ENCODE measurements at regions not wholly inside any gene's neighbourhood (a gene's known extent, or its start where the extent isn't known, plus 50 kb on each side); places are given as distances from the start of the nearest gene placed in this dataset.
A peak's percentile ranks its signal among the peaks of the same experiment; 100 is the strongest.
"Not testable (repeated sequence)": the region's sequence is repeated elsewhere in the genome, so short reads cannot be mapped to it uniquely, and the experiment has no call there.

DNA sequence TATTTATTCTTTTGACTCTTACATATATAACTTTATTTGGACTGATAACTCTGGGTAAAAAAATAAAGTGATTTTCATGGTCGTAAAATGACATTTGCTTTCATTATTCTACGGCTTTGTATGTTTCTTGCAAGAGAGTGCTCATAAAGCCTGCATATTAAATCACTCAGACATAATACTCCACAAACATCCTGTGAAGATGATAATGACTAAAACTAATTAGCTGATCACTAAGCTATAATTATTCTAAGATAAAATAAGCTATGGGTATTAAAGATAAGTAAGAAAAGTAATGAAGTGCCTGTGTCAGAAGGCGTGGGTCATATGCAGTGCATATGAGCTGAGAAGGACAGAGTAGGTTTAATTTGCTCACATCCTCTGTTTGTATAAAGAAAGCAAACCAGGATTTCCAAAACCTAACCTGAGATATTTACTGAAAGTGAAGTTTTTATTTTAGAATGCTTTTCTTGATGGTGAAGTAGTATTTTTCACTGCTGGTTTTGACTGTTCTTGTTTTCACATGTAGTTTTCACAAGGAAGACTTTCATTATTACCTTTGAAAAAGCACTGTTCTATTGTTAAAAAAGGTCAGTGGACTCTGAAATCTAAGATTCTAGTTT is 278.8 kb downstream of the AMY1C start:
- no peak for DNase-seq

DNA sequence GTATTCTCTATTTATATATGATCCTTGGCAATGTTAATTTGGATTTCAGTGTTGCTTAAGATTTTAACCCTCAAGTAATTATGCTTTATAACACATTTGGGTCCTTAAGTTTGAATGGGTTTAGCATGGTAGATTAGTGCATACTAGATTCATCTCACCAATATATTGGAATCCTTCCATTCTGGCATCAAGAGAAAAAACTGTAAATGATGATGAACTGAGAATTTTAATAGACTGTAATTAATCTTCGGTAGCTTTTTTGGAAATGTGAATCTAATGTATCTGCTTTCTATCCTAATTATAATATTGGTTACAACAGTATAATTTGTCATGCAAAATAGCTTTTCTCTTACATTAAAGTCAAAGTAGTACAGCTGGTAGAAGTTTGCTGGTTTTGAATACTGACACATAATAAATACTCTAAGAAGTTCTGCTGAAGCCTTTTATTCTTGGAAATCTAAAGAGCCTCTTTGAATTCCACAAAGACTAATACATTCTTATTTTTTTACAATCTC is 279.8 kb downstream of the AMY1C start:
- no peak for DNase-seq

DNA sequence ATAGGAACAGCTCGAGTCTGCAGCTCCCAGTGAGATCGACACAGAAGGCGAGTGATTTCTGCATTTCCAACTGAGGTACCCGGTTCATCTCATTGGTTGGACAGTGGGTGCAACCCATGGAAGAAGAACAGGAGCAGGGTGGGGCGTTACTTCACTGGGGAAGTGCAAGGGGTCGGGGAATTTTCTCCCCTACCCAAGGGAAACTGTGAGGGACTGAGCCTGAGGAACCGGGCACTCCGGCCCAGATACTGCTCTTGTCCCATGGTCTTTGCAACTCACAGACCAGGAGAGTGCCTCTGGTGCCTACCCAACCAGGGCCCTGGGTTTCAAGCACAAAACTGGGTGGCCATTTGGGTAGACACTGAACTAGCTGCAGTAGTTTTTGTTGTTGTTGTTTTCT is 307.1 kb downstream of the AMY1C start:
- DNase-seq: no peak

DNA sequence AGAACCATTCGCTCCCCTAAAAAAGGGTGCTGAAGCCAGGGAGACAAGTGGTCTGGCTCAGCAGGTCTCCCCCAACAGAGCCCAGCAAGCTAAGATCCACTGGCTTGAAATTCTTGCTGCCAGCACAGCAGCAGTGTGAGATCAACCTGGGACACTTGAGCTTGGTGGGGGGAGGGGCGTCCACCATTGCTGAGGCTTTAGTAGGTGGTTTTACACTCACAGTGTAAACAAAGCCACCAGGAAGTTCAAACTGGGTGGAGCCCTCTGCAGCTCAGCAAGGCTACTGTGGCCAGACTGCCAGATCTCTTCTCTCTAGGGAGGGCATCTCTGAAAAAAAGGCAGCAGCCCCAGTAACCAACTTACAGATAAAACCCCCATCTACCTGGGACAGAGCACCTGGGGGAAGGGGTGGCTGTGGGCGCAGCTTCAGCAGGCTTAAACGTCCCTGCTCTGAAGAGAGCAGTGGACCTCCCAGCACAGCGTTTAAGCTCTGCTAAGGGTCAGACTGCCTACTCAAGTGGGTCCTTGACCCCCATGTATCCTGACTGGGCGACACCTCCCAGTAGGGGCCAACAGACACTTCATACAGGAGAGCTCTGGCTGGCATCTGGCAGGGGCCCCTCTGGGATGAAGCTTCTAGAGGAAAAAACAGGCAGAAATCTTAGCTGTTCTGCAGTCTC is 307.7 kb downstream of the AMY1C start:
- DNase-seq: not testable (repeated sequence)

DNA sequence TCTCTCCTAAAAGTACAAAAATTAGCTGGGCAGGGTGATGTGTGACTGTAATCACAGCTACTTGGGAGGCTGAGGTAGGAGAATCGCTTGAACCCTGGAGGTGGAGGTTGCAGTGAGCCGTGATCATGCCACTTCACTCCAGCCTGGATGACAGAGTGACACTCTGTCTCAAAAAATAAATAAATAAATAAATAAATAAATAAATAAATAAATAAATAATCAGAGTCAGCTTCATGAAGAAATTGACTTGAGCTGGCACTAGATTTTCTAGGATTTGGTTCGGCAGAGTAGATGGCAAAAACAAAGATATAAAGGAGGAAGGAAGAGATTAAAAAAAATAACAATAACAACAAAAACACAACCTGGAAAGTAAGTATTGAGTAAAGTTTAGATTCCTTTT is 311.9 kb downstream of the AMY1C start:
- DNase-seq: not testable (repeated sequence)

DNA sequence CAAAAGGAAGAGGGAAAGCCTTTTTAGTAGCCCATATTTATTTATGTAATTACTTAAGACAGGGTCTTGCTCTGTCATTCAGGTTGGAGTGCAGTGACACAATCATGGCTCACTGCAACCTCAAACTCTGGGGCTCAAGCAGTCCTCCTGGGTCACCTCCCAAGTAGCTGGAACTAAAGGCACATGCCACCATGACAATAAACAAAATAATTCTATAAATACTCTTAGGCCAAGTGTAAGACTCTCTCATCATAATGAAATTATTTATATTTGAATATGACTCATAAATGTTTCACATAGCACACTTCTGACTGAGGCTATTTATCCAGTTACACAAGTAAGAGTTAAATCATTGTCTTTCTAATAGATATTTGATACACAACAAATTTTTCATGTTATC is 314.7 kb downstream of the AMY1C start:
- DNase-seq: no peak

DNA sequence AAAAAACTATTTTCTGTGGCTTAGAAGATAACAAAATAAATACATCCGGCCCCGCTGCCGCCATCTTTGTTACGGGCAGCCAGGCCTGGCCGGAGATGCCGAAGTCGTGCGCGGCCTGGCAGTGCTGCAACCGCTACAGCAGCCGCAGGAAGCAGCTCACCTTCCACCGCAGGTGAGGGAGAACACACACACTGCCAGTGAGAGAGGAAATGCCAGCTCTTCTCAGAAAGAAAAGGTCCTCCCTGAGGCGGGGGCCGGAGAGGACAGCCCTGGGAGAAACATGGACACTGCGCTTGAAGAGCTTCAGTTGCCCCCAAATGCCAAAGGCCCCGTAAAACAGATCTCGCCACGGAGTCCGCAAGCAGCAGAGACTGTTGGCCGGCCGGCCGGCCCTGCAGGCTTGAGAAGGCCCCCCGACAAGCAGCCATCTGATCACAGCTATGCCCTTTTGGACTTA is 323.2 kb downstream of the AMY1C start:
- DNase-seq: no peak

DNA sequence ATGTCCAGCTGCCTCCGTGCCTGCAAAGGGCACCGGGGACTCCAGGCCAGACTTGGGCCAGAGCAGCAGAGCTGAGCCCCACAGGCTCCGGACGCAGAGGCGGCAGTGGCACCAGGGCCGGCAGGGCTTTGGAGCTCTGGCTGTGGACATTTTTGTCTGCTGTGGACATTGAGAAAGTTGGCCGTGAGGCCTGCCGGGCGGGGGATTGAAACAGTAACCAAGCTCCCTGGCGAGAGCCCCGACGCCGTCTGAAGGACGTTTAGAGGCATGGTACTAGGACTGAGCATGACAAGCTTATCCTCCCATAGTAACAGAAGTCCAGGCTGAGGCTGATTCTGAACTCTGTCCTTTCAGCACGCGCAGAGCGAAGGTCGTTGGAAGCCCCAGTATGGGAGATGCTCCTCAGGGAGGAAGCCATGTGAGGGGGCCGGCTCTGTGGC is 323.8 kb downstream of the AMY1C start:
- no peak for DNase-seq

DNA sequence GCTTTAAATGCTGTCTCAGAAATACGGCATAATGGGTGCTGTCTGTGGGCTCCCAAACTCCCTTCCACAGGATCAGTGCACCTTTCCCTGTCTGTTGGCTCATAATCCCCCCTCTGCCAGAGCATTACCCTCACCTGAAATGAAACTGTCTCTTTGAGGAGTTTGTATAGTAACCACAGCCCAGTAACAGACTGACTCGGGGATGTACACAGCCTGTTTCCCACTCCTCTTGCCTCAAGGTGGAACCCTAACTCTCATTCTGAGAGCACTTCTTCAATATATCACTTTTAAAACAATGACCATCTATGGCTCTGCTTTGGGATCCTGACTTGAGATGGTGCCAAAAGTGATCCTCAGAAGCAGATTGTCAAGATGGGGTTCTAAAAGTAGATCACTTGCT is 332.5 kb downstream of the AMY1C start:
- DNase-seq: no peak

DNA sequence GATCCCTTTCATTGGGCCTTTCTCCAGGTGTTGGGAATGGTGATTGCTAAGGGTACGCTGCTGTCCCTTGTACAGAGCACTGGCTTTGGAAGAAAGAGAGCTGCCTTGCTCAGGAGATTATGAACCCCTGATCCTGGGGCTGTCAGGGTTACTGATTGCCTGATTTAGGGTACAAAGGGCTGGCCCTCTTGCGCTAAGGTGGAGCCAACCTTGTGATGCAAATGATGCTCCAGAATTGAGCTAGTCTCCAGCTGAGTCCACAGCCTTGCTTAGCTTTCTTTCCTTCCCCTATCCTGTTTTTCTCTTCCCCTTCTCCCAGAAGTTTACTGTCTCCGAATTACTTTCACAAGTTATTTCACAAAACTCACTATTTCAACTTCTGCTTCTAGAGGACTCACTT is 334.7 kb downstream of the AMY1C start:
- DNase-seq: no peak

DNA sequence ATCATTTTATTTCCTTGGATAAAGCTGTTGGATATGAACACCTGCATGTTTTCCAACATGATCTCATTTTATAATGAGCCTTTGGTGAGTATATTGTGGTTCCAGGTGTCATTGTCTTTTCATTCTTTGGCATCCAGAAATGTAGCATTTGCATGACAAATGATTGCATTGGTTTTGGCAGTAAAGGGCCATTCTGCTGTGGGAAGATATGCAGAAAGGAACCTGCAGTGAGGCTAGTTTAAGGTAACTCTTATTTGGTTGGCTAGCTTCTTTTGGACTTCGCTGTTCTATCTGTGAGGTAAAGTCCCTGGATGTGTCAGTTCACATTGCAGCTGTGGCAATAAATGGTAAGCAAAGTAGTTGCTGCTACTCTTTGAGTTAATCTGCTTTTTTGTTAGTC is 343.0 kb downstream of the AMY1C start:
- DNase-seq: no peak

DNA sequence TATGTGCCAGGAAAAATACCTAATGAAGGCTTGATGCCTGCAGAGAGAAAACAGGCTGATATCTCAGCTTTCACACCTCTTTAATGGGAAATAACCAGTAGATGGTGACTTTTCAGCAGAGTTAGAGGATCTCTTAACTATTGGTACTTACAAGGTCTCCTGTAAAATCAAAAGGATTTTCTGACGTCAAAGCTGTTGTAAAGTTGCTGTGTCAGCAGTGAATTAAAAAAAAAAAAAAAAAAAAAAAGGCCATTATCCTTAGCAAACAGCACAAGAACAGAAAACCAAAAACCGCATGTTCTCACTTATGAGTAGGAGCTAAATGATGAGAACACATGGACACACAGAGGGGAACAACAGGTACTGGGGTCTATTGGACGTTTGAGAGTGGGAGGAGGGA is 349.1 kb downstream of the AMY1C start:
- DNase-seq: no peak

DNA sequence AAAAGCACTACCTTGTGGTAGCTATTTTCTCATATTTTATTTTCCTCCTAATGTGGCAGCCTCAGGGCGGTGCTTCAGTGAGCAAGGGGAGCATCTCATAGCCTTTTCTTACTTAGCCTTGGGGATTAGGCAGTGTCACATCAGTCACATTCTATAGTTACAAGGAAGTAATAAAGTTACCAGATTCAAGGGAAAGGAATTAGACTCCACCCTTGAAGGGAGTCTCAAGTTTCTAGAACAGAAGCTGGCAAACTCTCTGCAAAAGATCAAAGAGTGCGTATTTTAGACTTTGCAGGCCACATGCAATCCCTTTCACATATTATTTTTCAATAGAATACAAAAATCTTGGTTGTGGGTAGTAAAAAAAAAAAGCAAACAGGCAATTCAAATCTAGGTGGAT is 350.4 kb downstream of the AMY1C start:
- DNase-seq: no peak

DNA sequence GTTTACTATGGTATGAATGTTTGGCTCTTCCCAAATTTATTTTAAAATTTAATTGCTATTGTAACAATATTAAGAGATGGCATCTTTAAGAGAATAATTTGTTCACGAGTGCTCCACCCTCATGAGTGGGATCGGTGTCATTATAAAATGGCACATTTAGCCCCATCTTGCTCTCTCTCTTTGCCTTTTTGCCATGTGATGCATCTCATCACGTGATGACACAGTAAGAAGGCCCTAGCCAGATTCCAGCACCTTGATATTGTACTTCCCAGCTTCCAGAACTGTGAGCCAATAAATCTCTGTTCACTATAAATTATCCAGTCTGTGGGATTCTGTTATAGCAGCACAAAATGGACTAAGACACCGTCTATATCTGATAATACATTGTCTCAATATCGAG is 355.8 kb downstream of the AMY1C start:
- DNase-seq: no peak

DNA sequence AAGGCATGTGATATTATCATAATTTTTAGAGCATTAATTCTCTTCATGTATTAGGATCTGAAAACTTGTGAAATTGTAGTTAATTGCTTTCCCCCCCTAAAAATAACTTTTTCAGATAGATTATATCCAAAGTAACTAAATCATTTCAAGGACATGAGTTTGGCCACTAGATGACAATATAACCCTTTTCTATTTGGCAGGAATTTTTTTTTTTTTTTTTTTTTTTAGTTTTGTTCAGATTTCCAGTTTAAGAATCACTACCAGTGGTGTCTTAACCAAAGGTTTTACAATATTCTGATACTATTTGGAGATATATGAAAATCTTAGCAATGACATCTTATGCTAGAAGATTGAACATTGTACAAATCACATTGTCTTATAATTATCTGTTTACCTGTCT is 370.8 kb downstream of the AMY1C start:
- no peak for DNase-seq

DNA sequence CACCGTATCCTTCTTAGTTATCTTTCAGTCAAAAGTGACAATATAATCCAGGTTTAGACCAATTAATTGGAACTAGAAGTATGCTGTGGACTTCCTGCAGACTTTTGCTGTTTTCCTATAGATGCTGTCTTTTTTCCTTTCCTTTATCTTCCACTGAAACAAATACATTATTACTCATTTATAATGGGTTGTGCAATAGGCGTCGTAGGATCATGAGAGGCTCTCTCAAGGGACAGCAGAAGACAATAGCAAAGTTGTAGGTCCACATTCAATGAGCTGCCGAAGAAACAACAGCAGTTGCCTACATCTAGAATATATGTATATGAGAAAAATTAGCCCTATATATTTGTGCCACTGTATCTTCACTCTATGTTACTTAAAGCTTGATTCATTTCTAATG is 371.6 kb downstream of the AMY1C start:
- no peak for DNase-seq

DNA sequence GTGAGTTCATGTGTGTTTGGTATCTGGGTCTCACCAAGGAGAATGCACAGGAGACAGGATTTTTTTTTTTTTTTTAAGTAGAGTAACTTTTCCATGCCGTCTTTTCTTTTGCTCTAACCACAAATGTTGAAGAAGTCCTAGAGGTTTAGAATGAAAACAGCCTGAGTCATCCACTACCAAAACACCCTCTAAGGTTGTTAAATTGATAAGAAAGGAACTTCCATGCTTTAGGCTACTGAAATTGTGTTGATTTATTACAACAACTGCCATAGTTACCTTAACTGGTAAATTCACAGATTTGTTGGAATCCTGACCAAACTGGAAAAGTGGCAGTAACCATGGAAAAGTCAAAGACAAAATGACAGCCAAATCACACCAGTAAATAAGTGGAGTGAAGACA is 375.6 kb downstream of the AMY1C start:
- no peak for DNase-seq

DNA sequence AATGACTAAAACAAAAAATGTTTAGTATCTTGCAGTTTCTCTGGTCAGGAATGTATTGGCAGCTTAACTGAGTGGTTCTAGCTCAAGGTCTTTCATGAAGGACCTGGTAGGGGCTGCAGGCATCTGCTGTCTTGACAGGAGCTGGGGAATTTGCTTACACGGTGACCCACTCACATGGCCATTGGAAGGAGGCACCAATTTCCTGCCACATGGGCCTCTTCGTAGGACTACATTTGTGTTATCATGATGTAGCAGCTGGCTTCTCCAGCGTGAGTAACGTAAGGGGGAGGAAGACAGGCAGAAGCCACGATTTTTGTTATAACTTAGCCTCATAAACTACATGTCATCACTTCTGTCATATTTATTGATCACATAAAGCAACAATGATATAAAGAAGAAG is 376.3 kb downstream of the AMY1C start:
- DNase-seq: no peak

DNA sequence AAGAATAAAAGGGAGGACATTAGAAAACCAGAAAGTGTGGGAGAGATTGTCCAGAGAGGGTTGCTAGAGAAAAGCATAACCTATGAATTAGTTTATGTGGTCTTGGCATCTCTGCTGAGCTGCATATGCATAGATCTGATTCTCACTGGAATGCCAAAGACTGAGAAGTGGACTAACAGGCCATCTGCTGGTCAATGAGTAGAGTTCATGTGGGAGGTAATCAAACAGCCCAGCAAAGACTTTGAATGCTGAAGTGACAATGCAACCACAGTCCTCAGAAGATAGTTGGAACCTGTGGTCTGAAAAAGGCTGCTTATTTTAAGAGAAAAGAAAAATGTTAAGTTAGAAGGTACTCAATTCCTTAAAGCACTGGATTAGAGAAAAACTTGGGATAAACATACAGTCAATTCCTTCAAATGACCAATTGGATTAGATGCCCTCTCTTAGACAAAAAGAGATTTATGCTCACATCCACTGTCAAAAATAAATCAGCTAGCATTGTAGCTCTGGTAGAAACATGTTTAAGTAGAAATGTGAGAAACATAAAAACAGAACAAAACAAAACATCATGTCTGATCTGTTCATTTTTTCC is 382.8 kb downstream of the AMY1C start:
- peak; percentile 10 for DNase-seq

DNA sequence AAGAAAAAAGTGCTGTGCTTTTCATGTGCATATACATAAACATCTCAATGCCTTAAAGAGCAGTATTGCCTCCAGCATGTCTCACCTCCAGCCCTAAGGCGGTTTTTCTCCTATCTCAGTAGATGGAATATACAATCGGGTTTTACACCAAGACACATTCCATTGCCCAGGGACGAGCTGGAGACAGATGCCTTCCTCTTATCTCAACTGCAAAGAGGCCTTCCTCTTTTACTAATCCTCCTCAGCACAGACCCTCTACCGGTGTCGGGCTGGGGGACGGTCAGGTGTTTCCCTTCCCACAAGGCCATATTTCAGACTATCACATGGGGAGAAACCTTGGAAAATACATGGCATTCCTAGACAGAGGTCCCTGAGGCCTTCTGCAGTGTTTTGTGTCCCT is 385.3 kb downstream of the AMY1C start:
- DNase-seq: not testable (repeated sequence)

DNA sequence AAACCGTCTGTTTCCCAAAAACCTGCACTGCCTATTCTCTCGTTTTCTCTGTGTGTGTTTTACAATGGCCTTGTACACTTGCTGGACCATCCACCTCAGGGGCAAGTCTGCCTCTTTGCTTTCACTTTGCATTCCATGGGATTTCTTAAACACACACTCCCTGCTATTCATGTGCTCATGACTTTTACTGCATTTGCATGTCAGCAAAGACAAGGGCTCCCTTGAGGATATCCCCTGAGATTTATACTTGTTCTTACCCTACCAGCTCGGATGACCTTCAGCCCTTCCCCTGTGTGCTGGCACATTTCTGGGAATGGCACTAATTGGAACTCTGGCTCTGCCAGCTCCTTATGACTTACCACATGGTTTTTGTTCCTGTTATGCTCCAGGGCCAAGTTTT is 386.9 kb downstream of the AMY1C start:
- DNase-seq: no peak

DNA sequence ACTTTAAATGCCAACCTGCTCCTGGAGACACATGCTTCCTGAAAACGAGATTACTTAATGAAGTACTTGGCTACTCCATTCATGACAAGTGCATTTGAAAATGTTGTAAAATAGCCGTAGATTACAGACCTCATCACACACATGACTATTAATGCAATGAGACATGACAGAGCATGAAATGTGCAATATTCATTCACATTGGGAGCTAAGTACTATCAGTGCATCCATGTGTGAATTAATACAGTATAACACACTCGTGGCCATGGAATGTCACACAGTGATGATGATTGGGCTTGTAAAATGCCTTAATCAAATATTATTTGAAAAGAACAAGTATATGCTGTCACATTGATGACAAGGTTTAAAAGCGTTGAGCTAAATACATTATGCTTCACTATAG is 407.0 kb downstream of the AMY1C start:
- peak; percentile 56 for DNase-seq

DNA sequence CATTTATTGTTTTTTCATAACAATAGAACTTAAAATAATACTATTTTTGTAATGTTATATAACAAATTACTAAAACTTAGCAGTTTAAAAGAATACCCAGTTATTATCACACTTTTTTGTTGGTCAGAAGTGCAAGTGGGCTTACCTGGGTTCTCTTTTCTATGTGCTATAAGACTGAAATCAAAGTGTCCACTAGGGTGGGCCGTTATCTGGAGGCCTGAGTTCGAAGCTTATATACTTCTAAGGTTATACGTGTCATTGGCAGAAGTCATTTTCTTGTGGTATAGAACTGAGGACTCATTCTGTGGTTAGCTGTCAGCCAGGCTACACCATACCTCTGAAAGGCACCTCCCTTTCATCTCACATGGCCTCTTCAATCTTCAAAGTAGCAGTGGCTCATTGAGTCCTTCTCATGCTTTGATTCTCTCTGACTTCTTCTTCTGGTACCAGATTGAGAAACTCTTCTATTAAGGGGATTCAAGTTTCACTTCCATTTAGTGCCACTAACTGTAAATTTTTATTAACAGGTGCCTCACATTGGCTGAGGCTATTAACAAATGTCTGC is 414.3 kb downstream of the AMY1C start:
- DNase-seq: no peak

DNA sequence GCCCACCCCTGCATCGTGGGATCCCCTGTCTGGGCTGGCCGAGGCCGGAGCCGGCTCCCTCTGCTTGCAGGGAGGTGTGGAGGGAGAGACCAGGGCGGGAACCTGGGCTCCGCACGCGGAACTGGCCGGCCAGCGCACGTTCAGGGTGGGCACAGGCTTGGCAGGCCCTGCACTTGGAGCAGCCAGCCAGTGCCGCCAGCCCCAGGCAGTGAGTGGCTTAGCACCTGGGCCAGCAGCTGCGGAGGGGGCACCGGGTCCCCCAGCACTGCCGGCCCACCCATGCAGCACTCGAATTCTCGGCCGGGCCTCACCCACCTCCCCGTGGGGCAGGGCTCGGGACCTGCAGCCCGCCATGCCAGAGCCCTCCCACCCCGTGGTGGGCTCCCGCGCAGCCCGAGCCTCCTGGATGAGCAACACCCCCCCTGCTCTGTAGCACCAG is 422.6 kb downstream of the AMY1C start:
- DNase-seq: no peak
